ENCODE measurements at regions not wholly inside any gene's neighbourhood (a gene's known extent, or its start where the extent isn't known, plus 50 kb on each side); places are given as distances from the start of the nearest gene placed in this dataset.
A peak's percentile ranks its signal among the peaks of the same experiment; 100 is the strongest.

GRCh38 chr6:4550227-4550597, 226.0 kb upstream of the CDYL start:
- H3K9me3 ChIP-seq (ENCODE audit: low read depth, low read length) = no peaks in the 10 kb centered on the region
- no peak overlapping the region for H3K9ac ChIP-seq (ENCODE audit: insufficient read length)
- H3K36me3 ChIP-seq (ENCODE audit: insufficient read depth, low read length) = no peaks in the 10 kb centered on the region
- TF ChIP-seq FOXP2 (optimal IDR thresholded peaks at IDR 0.05; ENCODE audit: control extremely low read depth, extremely low read length, insufficient read depth) = no peak
- no peak for TF ChIP-seq POLR2AphosphoS5 (IDR thresholded peaks at IDR 0.05; ENCODE audit: borderline replicate concordance, low read depth, low read length)
- no peak for TF ChIP-seq EZH2 (IDR thresholded peaks at IDR 0.05)
- H3K27ac ChIP-seq = no peak overlapping the region
- no peak overlapping the region for H3K4me3 ChIP-seq
- no peak for DNase-seq (ENCODE audit: low read depth, low spot score)

DNA sequence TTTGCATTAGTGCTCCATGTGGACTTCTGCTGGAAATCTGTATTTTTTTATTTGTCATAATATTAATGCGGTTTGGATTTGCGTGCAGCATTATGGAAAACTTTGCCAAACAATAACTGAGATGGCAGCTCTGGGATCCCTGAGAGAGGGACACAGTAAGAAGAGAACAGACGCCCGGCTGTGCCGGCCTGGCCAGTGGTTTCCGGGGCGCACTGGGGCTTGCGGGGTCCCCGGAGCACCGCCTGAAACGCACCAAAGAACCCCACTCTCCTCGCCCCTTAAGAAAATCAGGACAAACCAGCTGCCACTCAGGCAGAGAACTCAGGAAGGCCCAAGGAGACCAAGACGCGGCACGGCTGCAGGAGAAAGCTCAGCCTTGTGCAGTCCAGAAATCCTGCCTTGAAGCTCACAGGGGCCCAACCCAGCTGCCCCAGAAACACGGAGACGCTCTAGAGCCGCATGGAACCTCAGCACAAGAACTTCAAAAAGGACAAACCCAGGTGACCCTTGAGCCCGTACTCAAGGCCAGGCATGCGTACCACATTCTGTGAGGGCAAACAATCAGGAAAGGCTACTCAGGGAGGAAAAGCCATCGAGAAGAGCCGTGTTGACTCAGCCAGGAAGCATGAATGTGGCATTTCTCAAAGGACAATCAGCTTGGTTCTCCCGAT, 226.5 kb upstream of the CDYL start:
- no peaks in the 10 kb centered on the region for H3K36me3 ChIP-seq (ENCODE audit: insufficient read depth, low read length)
- H3K9ac ChIP-seq (ENCODE audit: insufficient read length) = no peak overlapping the region
- H3K27ac ChIP-seq = peak overlapping the region; percentile 83; the same call in 1 of the 2 replicates
- H3K9me3 ChIP-seq (ENCODE audit: low read depth, low read length) = no peaks in the 10 kb centered on the region
- no peak overlapping the region for H3K4me3 ChIP-seq
- no peak for TF ChIP-seq FOXP2 (optimal IDR thresholded peaks at IDR 0.05; ENCODE audit: control extremely low read depth, extremely low read length, insufficient read depth)
- no peak for TF ChIP-seq POLR2AphosphoS5 (IDR thresholded peaks at IDR 0.05; ENCODE audit: borderline replicate concordance, low read depth, low read length)
- no peak for TF ChIP-seq EZH2 (IDR thresholded peaks at IDR 0.05)
- DNase-seq (ENCODE audit: low read depth, low spot score) = no peak

DNA sequence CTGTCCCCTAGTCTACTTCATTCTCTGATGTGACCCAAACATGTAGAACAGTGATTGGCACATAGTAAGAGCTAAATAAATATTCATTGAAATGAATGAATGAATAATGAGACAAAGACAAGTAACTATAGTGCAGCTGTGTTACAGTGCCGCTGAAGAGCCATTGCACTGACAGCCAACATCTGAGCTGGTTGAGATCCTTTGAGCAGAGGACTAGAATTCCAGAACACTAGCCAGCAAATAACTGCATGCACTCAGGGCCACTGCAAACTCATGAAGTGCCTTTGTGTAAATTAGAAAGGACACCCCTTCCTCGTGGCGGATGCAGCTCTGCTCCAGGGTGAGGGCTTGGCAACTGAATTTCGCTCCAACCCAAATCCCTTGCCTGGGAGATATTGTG, 230.3 kb upstream of the CDYL start:
- Histone ChIP-seq H3K27ac (no peak overlapping the region), H3K4me3 (no peak overlapping the region), H3K36me3 (ENCODE audit: insufficient read depth, low read length) (no peaks in the 10 kb centered on the region), H3K9me3 (ENCODE audit: low read depth, low read length) (peaks cover 2% of the 10 kb centered on the region; the same call in 1 of the 2 replicates), H3K9ac (ENCODE audit: insufficient read length) (no peak overlapping the region)
- TF ChIP-seq FOXP2 (optimal IDR thresholded peaks at IDR 0.05; ENCODE audit: control extremely low read depth, extremely low read length, insufficient read depth) = no peak
- no peak for TF ChIP-seq POLR2AphosphoS5 (IDR thresholded peaks at IDR 0.05; ENCODE audit: borderline replicate concordance, low read depth, low read length)
- TF ChIP-seq EZH2 (IDR thresholded peaks at IDR 0.05) = no peak
- no peak for DNase-seq (ENCODE audit: low read depth, low spot score)

GRCh38 chr6:4543596-4543995, 232.6 kb upstream of the CDYL start:
- H3K36me3 ChIP-seq (ENCODE audit: insufficient read depth, low read length) = no peaks in the 10 kb centered on the region
- peaks cover 2% of the 10 kb centered on the region; the same call in 1 of the 2 replicates for H3K9me3 ChIP-seq (ENCODE audit: low read depth, low read length)
- H3K9ac ChIP-seq (ENCODE audit: insufficient read length) = no peak overlapping the region
- H3K4me3 ChIP-seq = no peak overlapping the region
- TF ChIP-seq EZH2 (IDR thresholded peaks at IDR 0.05) (no peak), POLR2AphosphoS5 (IDR thresholded peaks at IDR 0.05; ENCODE audit: borderline replicate concordance, low read depth, low read length) (no peak), FOXP2 (optimal IDR thresholded peaks at IDR 0.05; ENCODE audit: control extremely low read depth, extremely low read length, insufficient read depth) (no peak)
- no peak overlapping the region for H3K27ac ChIP-seq
- no peak for DNase-seq (ENCODE audit: low read depth, low spot score)

DNA sequence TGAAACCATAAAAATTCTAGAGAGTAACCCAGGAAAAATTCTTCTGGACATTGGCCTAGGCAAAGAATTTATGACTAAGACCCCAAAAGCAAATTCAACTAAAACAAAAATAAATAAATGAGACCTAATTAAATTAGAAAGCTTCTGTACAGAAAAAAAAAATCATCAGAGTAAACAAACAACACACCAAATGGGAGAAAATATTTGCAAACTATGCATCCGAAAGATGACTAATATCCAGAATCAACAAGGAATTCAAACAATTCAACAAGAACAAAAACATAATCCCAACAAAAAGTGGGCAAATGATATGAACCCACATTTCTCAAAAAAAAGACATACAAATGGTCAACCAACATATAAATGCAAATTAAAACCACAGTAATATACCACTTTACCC, 242.6 kb upstream of the CDYL start:
- no peak overlapping the region for H3K9ac ChIP-seq (ENCODE audit: insufficient read length)
- no peak overlapping the region for H3K27ac ChIP-seq
- H3K36me3 ChIP-seq (ENCODE audit: insufficient read depth, low read length) = no peaks in the 10 kb centered on the region
- no peak for DNase-seq (ENCODE audit: low read depth, low spot score)
- no peak for TF ChIP-seq FOXP2 (optimal IDR thresholded peaks at IDR 0.05; ENCODE audit: control extremely low read depth, extremely low read length, insufficient read depth)
- TF ChIP-seq POLR2AphosphoS5 (IDR thresholded peaks at IDR 0.05; ENCODE audit: borderline replicate concordance, low read depth, low read length) = no peak
- TF ChIP-seq EZH2 (IDR thresholded peaks at IDR 0.05) = no peak
- H3K4me3 ChIP-seq = no peak overlapping the region
- H3K9me3 ChIP-seq (ENCODE audit: low read depth, low read length) = no peaks in the 10 kb centered on the region

GRCh38 chr6:4531406-4531805, 244.8 kb upstream of the CDYL start:
- no peak for TF ChIP-seq FOXP2 (optimal IDR thresholded peaks at IDR 0.05; ENCODE audit: control extremely low read depth, extremely low read length, insufficient read depth)
- no peak for TF ChIP-seq POLR2AphosphoS5 (IDR thresholded peaks at IDR 0.05; ENCODE audit: borderline replicate concordance, low read depth, low read length)
- TF ChIP-seq EZH2 (IDR thresholded peaks at IDR 0.05) = no peak
- no peak for DNase-seq (ENCODE audit: low read depth, low spot score)
- no peak overlapping the region for H3K27ac ChIP-seq
- H3K9me3 ChIP-seq (ENCODE audit: low read depth, low read length) = no peaks in the 10 kb centered on the region
- H3K36me3 ChIP-seq (ENCODE audit: insufficient read depth, low read length) = no peaks in the 10 kb centered on the region
- no peak overlapping the region for H3K9ac ChIP-seq (ENCODE audit: insufficient read length)
- no peak overlapping the region for H3K4me3 ChIP-seq

DNA sequence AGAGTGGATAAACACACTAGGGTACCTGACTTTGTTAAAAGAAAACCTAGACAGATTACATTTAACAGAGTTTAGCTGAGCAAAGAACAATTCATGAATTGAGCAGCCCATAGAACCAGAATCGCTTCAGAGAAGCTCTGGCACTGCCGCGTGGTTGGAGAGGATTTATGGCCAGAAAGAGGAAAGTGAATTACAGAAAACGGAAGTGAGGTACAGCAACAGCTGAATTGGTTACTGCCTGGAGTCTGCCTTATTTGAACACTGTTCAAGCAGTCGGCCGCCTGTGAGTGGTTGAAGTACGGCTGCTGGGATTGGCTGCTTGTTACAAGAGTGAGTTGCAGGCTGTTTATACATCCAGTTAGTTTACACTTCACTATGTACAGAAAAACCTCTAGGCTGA, 253.8 kb upstream of the CDYL start:
- TF ChIP-seq FOXP2 (optimal IDR thresholded peaks at IDR 0.05; ENCODE audit: control extremely low read depth, extremely low read length, insufficient read depth) (no peak), EZH2 (IDR thresholded peaks at IDR 0.05) (no peak)
- Histone ChIP-seq H3K27ac (no peak overlapping the region), H3K36me3 (ENCODE audit: insufficient read depth, low read length) (no peaks in the 10 kb centered on the region), H3K9me3 (ENCODE audit: low read depth, low read length) (no peaks in the 10 kb centered on the region), H3K9ac (ENCODE audit: insufficient read length) (no peak overlapping the region), H3K4me3 (no peak overlapping the region)
- no peak for DNase-seq (ENCODE audit: low read depth, low spot score)

DNA sequence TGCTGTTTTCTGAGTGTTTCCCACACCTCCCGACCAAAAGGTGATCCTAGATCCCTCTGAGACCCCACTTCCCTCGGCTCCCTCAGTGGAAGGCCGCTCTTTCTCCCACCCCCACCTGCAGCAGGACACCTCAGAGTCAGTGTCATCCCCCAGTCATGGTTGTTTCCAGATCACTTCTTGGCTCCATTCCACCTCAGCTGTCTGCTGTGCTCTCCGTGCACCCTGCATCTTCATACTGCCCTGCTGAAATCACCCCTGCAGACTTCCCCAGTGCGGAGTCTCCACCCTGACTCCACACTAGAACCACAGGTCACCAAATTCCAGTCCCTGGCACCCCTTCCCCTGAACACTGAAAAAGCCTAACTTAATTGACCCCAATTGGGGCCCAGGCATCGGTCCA, 255.1 kb upstream of the CDYL start:
- TF ChIP-seq POLR2AphosphoS5 (IDR thresholded peaks at IDR 0.05; ENCODE audit: borderline replicate concordance, low read depth, low read length) (no peak), EZH2 (IDR thresholded peaks at IDR 0.05) (no peak), FOXP2 (optimal IDR thresholded peaks at IDR 0.05; ENCODE audit: control extremely low read depth, extremely low read length, insufficient read depth) (no peak)
- no peak overlapping the region for H3K9ac ChIP-seq (ENCODE audit: insufficient read length)
- DNase-seq (ENCODE audit: low read depth, low spot score) = no peak
- no peaks in the 10 kb centered on the region for H3K9me3 ChIP-seq (ENCODE audit: low read depth, low read length)
- H3K36me3 ChIP-seq (ENCODE audit: insufficient read depth, low read length) = no peaks in the 10 kb centered on the region
- H3K4me3 ChIP-seq = no peak overlapping the region
- H3K27ac ChIP-seq = no peak overlapping the region

DNA sequence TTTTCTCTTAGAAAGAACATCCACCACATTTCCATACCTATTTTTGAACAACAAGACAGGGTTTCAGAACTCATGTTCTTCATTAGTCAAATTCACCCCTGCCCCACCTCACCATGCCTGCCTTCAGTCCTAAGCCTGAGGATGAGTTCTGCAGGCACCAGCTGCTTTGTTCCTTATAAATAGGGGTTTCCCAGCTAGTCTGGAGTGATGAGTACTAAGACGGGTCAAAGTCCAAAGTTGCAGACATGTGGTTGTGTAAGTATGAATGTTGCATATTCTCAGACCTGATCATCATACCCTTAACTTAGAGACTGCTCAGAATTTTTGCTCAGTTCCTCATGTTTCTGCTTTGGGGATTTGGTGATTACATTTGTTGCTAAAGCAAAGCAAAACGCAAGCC, 257.7 kb upstream of the CDYL start:
- H3K4me3 ChIP-seq = no peak overlapping the region
- H3K27ac ChIP-seq = no peak overlapping the region
- no peak for TF ChIP-seq POLR2AphosphoS5 (IDR thresholded peaks at IDR 0.05; ENCODE audit: borderline replicate concordance, low read depth, low read length)
- TF ChIP-seq FOXP2 (optimal IDR thresholded peaks at IDR 0.05; ENCODE audit: control extremely low read depth, extremely low read length, insufficient read depth) = no peak
- TF ChIP-seq EZH2 (IDR thresholded peaks at IDR 0.05) = no peak
- H3K9me3 ChIP-seq (ENCODE audit: low read depth, low read length) = no peaks in the 10 kb centered on the region
- H3K36me3 ChIP-seq (ENCODE audit: insufficient read depth, low read length) = no peaks in the 10 kb centered on the region
- DNase-seq (ENCODE audit: low read depth, low spot score) = peak; percentile 28
- no peak overlapping the region for H3K9ac ChIP-seq (ENCODE audit: insufficient read length)

Measured in SK-N-MC (cell line).